GM23248 (cell line): ENCODE measurements at regions not wholly inside any gene's neighbourhood (a gene's known extent, or its start where the extent isn't known, plus 50 kb on each side); places are given as distances from the start of the nearest gene placed in this dataset.

Experiments used
- EZH2 ChIP-seq: fragments of 200-600 bp; sonication (generic); IDR thresholded peaks from 2 replicates; pipeline ENCODE4 v1.6.1; 2018; ENCODE audit warnings: antibody characterized with exemption, mild to moderate bottlenecking; ENCODE audit not compliant: insufficient read depth, poor library complexity, severe bottlenecking
- EZH2phosphoT487 ChIP-seq: fragments of 200-600 bp; sonication (generic); IDR thresholded peaks from 2 replicates; pipeline ENCODE4 v1.6.1; 2018; ENCODE audit warnings: antibody characterized with exemption, moderate library complexity, mild to moderate bottlenecking, low read depth; ENCODE audit not compliant: insufficient read depth

DNA sequence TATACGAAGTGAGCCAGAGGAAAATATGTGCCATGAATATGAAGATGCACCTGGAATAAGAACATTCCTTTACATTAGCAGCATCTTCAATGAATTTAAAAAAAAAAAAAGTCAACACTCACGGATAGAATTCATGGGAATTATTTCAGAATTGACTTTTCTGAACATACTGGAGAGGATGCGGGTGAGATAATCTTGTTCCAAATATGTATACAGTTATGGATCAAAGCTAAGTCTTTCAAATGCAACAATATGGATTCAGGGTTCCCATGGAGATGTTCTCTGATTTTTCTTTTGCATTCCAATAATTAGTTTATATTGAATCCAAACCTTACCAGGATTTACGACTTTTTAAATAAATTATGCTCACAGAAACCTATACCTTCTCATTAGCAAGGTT lies 1660.7 kb downstream of the SLITRK1 start:
- TF ChIP-seq EZH2 (no peak), EZH2phosphoT487 (no peak)
